NCI-H460 (cell line): ENCODE measurements at regions not wholly inside any gene's neighbourhood (a gene's known extent, or its start where the extent isn't known, plus 50 kb on each side); places are given as distances from the start of the nearest gene placed in this dataset.
"Not testable (repeated sequence)": the region's sequence is repeated elsewhere in the genome, so short reads cannot be mapped to it uniquely, and the experiment has no call there.

Experiments
- DNase-seq: peaks from one replicate; pipeline ENCODE4 v3.0.0-alpha.2; 2016; ENCODE audit warnings: low read depth; ENCODE audit errors: extremely low read depth

DNA sequence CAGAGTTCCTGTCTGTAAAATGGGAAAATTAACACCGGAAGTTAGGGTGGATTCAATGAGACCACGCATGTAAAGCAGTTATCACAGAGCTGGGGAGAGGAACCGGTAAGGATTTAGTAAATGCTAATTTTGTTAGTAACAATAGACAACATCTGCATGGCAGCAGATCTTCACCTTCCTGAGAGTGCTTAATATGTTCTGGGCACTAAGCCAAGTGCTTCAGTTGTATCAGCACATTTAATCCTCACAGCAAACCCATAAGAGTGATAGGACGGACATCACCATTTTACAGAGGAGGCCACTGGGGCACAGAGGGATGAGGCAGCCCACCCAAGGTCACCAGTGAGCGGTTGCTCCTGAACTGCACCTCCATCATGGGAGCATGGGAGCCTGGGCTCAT, 189.4 kb downstream of the WNT5A start:
- no peak for DNase-seq

DNA sequence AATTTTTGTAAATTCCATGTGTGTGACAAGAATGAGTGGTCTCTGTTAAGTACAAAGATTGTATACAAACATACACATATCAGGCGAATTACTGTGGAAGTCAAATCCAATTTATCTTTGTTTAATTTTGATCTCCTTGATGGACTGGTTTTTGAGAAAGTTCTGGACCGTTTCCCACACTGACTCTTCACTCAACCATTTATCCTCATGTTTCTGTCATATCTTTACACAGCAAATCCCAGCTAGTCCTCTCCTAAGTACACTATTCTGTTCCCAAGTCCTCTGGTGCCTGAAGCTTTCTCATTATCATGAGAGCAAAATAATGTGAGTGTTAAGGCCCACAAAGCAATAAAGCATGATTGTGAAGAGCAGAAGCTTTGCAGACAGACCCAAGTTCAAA, 189.9 kb downstream of the WNT5A start:
- DNase-seq: no peak

DNA sequence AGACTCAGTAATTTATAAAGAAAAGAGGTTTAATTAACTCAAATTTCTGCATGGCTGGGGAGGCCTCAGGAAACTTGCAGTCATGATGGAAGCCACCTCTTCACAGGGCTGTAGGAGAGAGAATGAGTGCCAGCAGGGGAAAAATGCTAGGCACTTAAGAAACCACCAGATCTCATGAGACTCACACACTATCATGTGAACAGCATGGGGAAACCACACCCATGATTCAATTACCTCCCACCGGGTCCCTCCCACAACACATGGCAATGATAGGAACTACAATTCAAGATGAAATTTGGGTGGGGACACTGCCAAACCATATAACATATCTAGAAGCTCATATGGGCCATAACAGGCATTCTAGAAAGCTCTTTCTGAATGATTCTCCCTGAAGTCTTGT, 190.3 kb downstream of the WNT5A start:
- no peak for DNase-seq

DNA sequence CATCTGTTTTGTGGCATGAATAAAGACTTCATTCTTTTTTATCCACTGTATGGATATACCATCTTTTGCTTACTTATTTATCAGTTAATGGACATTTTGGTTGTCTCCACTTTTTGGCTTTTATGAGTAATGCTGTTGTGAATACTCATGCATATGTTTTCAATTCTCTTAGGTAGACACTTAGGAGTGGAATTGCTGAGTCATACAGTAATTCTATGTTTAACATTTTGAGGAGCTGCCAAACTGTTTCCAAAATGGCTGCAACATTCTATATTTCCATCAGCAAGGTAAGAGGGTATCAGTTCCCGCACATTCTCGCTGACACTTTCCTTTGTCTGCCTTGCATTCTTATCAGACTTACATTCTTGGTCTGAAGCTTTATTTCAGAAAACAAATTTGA, 191.1 kb downstream of the WNT5A start:
- no peak for DNase-seq

DNA sequence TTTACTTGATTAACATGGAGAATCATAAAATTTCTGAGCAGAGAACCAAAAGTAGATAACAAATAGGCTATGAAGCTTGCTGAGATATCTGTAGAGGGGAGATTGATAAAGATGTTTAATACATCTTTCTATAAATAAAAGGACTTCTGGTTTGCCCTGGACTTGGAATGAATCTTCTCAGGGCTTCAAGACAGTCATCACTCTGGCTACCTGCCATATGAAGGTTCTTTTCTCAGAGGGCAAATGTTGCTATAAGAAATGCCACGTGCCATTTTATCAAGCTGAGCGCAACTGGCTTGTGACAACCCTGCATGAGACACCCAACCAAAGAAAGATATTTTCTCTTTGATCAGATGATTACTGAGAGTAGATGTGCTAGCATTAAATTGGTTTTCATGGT, 192.5 kb downstream of the WNT5A start:
- no peak for DNase-seq

DNA sequence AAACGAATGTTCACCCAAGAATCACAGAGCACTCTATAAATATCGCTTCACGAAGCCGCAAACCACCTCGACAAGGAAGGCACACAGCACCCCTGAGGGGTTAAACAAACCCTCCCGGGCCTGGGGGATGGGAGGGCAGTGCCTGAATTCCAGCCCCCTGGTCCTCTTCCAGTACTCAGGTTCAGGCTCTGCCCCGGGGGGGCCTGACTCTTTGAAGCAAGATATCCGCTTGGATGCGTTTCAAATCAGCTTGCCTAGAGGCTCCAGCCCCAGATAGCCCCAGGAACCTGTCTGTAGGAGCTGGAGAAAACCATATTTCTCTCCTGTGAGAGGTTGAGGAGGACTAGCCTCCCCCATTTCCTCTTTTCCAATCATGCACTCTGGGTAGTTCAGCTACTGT, 194.7 kb downstream of the WNT5A start:
- DNase-seq: no peak

DNA sequence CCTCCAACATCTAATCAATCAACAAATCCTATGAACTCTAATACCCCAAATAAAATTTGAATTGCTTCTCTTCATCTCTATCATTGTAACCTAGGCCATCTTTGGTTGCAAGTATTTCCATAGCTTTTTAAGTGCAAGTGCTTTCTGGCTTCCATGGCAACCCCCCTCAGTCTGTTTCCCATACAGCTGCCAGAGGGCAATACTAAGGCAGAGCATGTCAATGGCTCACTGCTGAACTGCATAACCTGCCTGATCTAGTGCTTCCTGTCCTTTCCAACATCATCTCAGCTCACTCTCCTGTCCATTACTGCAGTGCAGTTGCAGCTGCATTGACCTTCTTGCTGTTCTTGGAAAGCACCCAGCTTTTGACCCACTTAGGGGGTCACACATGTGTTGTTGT, 198.4 kb downstream of the WNT5A start:
- DNase-seq: no peak

DNA sequence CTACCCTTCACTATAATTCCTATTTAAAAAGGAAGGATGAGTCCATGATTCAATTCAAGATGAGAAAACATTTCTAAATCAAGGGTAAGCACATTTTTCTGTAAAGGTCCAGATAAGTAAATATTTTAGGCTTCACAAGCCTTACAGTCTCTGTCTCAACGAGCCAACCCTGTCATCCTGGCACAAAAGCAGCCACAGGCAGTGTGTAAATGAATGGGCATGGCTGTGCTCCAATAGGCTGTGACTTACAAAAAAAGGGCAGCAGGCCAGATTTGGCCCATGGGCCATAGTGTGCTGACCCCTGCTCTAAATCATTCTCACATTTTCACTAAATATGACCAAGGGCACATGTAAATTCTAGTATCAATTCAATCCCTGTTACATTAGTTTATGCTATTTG, 200.4 kb downstream of the WNT5A start:
- no peak for DNase-seq

DNA sequence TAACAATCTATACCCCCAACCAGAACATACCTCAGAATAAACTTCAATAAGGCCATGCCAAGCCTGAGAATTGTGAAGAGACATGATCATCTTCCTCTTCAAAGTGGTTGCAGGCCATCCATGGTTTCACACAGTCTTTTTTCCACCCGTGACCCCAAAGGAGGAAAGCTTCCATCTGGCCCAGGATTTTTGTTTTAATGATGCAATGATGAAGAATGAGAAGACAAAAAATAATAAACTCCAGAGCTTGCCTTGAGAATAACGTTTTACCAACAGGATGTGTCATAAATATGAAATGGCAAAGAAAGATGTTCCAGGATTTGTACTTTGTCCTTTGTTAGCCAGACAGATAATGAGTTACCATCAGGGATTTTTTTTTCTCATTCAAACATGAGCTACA, 201.9 kb downstream of the WNT5A start:
- no peak for DNase-seq

DNA sequence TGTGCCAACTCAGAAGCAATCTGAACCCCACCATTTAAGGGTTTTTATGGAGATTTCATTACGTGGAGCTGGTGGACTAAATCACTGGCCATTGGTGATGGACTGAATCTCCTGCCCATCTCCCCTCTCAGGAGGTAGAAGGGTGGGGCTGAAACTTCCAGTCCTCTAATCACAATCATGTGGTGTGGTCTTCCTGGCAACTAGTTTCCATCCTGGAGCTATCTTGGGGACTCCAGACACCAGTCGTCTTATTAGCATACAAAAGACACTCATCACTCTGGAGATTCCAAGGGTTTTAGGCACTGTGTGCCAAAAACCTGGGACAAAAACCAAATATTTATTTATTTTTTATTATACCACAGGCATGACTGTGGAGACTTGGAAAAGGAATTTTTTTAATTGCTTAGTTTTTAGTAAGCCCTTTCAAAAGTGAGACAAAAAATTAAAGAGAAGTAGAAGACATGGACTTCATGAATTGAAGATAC, 203.6 kb downstream of the WNT5A start:
- DNase-seq: no peak

DNA sequence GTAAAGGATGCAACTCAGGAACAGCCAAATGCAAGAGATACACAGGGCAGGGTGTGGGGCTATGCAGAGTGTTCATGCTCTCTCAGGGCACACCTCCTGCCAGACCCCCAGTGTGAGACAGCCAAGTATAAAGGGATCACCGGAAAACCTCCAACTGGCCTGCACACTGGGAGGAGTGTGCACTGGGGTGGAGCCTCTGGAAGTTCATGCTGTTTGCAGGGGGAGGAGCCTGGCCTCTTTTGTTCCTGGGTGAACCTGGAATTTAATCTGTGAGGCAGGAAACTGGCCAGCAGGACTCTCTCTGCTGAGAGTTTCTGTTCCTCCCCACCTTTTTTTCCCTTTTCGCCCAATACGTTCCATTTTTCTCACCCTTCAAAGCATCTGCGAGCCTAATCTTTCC, 204.1 kb downstream of the WNT5A start:
- no peak for DNase-seq

DNA sequence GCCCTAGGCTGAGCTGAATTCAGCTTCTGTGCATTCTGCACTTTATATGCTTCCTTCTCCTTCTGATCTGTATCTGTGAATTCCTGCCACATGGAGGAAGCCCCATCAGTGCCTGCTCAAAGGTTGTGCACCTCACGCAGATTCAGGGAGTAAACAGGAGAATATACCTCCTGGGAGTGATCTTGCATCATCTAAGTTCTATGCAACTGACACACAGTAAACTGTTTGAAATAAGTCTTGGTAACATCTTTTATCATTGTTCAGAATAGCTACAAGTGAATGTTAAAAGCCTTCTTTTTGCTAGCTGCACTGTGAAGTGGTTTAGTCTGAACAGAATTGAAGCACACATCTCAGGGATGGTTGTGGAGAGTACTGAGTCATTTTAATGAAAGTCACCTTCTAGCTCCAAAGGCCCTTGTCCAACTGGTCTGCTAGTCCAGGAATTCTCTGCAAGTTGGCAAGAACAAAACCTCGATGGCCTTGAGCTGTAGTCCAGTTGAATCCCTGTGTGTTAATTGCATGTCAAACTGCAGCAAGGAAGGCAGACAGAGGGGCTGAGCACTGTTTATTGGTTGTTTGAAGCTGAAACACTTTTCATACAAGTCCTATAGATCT, 215.0 kb downstream of the WNT5A start:
- no peak for DNase-seq

DNA sequence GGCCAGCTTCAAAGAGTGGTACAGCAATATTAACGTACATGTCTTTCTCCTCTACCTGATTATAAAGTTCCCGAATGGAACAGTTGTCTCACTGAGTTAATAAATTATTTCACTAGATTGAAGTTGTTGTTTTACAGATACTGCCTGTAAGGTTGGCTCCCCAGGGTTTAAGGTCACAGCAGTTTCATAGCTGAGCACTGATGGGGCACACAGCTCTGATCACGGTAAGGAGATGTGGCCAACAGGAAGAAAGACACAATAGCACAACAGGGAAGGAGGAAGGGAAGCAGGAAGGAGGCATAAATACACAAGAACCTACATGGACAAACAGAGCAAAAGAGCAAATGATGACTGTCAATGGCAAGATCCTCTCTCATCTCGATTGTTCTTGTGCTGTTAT, 215.6 kb downstream of the WNT5A start:
- no peak for DNase-seq

DNA sequence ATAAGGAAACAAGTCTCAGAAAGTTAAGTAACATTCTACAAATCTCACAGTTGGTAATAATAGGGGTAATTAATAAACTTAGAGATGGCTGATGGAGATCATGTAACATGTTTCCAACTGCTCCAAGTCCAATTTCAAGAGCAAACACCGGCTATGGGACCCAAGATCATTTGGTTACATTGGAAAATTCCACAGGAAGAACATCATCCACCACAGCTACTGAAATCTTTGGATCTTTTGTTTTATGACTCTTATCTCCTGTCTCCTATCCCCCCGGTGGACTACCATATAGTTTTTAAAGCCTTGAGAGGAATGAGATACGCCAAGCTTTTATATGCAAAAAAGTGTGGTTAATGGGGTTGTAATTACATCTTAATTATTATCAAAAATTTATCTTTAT, 216.1 kb downstream of the WNT5A start:
- DNase-seq: no peak

DNA sequence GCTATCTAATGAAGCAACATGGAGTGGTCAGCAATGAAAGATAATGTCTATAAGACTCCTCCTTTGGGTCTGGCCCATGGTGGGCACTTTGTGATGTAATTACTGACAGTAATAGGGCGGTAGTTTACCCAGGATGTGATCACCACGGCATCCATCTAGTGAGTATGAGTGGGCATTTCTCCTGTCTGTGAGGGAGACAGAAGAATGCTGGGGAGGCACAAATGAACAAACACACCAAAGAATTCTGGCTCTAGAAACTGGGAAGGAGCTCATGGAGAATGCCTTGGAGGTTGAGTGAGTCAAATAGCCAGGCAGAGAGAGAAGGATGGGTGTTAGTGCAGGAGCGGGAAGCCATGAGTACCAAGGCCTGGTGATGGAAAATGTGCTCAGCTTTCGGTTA, 217.5 kb downstream of the WNT5A start:
- DNase-seq: no peak

DNA sequence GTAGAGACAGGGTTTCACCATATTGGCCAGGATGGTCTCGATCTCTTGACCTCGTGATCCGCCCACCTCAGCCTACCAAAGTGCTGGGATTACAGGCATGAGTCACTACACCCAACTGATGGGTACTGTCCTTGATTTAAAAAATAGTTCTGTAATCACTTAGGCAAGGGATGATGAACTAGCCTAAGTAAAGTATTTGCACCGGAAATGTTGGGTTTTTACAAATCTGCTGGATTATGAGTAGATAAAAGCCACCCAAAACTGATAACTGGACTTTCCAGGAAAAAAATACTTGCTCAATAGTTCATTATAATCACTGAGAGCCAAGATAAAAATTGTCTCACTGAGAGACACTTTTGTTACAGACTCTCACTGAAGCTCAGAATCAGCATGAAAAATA, 218.0 kb downstream of the WNT5A start:
- DNase-seq: no peak

DNA sequence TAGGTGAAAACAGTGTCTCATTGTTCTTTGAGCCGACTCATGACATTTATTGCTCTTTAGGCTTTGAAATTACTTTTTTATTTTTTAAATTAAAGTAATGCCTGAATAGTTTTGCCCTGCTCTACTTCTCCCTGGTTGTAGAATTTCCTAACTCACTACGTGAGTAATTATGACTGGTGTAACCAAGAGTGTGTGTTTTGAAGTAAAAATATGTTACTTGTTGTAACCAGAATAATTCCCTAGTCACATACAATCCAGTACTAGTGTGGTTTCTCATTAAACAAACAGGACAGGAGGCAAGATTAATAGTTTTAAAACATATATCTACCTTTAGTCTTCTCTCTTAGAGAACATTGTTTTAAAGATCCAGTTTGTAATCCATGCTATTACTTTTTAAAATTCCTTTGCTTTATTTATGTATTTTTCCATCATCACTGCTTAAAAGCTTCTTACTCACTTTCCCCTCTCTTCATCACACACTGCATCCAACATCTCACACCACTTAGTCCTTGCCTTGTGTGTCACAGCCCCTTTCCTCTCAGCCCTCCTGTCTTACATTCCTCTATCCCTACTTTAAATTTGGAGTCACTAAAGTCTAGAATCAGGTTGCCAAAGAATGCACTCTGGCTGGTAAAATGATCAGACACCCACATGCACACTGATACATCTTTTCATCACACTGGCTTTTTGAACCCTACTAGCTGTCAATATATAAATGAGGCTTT, 219.7 kb downstream of the WNT5A start:
- DNase-seq: no peak

DNA sequence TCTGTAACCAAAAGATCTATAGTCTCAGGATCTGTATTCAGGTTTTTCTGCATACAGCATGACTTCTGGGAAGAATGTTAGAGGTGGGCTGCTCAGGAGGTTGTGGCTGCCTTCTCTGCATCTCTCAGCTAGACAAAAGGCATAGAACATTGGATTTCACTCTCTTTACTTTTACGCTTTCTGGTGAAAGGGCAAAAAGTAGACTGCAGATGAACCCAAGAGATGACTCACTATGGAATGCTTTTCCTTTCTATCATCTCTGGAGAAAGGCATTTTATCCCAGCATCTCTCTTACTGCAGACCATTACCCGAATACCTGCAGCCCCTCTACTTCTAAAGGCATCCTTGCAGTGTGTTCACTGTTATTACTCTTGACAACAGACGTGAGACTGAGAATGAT, 222.2 kb downstream of the WNT5A start:
- no peak for DNase-seq

DNA sequence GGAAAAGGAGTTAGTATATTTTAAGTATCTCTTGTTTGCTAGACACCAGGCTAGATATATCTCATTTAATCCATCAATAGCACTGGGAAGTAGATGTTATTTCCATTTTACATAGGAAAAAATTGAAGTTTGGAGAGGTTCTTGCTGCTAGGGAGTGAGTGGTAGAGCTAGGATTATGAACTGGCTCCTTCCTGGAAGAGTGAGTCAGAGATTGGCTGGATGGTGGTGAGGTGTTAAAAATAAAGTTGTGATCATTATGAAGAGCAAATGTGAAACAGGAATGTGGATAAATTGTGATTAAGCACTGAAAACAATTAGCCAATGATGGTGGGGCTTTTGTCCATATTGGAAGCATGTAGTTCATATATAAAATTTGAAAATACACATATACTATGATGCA, 234.2 kb downstream of the WNT5A start:
- DNase-seq: no peak

DNA sequence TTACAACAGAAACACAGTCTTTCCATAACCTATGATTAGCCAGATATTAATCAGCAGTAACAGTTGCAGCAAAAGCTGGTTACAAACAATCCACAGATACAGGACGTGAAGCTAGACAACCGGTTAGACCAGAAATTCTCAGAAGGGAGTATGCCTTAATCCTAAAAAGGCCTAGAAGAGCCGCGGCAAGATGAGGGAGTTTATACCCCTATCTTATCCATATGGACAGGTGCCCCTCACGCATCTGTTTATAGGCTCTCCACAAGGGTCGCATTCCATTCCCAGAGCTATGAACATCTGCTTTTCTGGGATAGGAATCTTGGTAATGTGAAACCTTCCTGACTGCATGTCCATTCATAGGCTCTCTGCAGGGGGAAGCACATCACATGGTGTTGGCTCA, 237.9 kb downstream of the WNT5A start:
- not testable (repeated sequence) for DNase-seq

DNA sequence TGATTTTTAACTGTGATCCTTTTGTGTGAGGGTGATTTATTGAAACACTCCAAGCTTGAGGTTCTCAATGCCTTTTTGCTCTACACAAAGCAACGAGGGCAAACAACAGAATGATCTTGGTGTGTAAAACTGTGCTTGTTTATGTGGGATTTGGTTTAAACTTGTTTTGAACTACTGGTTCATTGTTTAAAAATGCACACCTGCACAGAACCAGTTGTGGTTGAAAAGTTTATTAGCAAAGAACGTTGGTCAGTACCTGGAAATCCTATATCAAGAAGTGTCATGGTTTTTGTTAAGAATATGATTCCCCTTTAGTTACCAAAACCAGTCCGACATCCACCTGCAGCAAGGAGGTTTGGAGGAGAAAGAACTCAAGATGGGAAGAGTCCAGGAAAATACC, 239.4 kb downstream of the WNT5A start:
- DNase-seq: no peak

DNA sequence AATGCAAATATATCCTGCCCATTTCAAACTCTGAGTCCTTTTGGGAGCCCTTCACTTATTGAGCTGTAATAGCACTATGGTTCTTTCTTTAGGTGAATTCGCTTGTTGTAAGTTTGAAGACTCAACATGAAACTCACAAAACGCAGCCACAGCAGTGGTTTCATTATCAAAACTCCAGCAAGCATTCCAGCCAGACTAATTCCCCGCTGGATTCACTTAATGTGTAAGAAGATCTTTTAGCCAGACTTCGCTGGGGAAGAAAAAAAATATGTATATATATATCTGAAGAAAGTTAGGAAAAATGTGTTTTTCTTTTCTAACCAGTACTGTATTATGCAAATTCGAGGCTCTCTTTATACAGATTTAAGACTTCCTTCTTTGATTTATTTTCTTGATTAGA, 241.1 kb downstream of the WNT5A start:
- DNase-seq: no peak

DNA sequence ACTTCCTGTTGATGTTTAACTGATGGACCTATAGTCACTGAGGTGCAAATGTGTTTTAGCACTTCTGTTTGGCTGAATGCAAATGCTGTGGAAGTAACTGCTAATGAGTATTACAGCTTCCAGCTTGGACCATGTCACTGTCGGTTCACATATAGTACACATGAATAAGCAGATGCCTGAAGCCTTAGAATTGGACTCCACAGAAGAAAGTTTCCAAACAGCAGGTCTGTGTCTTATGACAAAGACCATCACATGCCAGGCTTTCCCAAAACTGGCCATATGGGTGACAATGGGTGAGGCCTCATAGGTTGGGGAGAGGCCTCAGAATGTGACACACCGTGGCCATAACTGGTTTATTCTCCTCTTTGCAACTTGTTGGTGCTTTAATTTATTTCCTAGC, 241.8 kb downstream of the WNT5A start:
- DNase-seq: no peak
